GM18498 (cell line): ENCODE measurements at regions not wholly inside any gene's neighbourhood (a gene's known extent, or its start where the extent isn't known, plus 50 kb on each side); places are given as distances from the start of the nearest gene placed in this dataset.

Experiments used
- ATAC-seq: cut with Tn5 transposase; IDR thresholded peaks from one replicate; pipeline ENCODE4 v1.9.1; 2021; ENCODE audit warnings: mild to moderate bottlenecking, moderate library complexity; ENCODE audit not compliant: unreplicated experiment

- no peak for ATAC-seq
These were observed 258.8 kb downstream of the PLPP3 start for GRCh38 chr1:56320464-56321149.

- ATAC-seq, result no peak
These were observed 261.6 kb downstream of the PLPP3 start for GRCh38 chr1:56317722-56318121.

- no peak for ATAC-seq
These were observed 263.9 kb downstream of the PLPP3 start for GRCh38 chr1:56315293-56315942.

GRCh38 chr1:56313560-56313959 is 265.8 kb downstream of the PLPP3 start:
- no peak for ATAC-seq

- no peak for ATAC-seq
These were observed 267.6 kb downstream of the PLPP3 start for GRCh38 chr1:56311766-56312165.

- ATAC-seq, result no peak
These were observed 268.4 kb downstream of the PLPP3 start for GRCh38 chr1:56310945-56311344.

GRCh38 chr1:56309065-56309464 is 270.3 kb downstream of the PLPP3 start:
- no peak for ATAC-seq

GRCh38 chr1:56304975-56305374 is 274.4 kb downstream of the PLPP3 start:
- no peak for ATAC-seq

GRCh38 chr1:56303805-56304204 is 275.6 kb downstream of the PLPP3 start:
- ATAC-seq, result no peak

- no peak for ATAC-seq
These were observed 276.5 kb downstream of the PLPP3 start for GRCh38 chr1:56302878-56303277.

- no peak for ATAC-seq
These were observed 277.6 kb downstream of the PLPP3 start for GRCh38 chr1:56301791-56302190.

GRCh38 chr1:56300836-56301235 is 278.5 kb downstream of the PLPP3 start:
- ATAC-seq, result no peak

- no peak for ATAC-seq
These were observed 280.5 kb downstream of the PLPP3 start for GRCh38 chr1:56298866-56299265.

- ATAC-seq, result no peak
These were observed 281.5 kb downstream of the PLPP3 start for GRCh38 chr1:56297904-56298303.

GRCh38 chr1:56297208-56297607 is 282.2 kb downstream of the PLPP3 start:
- no peak for ATAC-seq

GRCh38 chr1:56295949-56296929 is 283.1 kb downstream of the PLPP3 start:
- ATAC-seq, result no peak

GRCh38 chr1:56291374-56291919 is 287.9 kb downstream of the PLPP3 start:
- ATAC-seq, result no peak

GRCh38 chr1:56289260-56289659 is 290.1 kb downstream of the PLPP3 start:
- ATAC-seq, result no peak

- ATAC-seq, result no peak
These were observed 291.6 kb downstream of the PLPP3 start for GRCh38 chr1:56287721-56288120.

GRCh38 chr1:56286956-56287355 is 292.4 kb downstream of the PLPP3 start:
- no peak for ATAC-seq

GRCh38 chr1:56286506-56286905 is 292.9 kb downstream of the PLPP3 start:
- ATAC-seq, result no peak
